ENCODE measurements at regions not wholly inside any gene's neighbourhood (a gene's known extent, or its start where the extent isn't known, plus 50 kb on each side); places are given as distances from the start of the nearest gene placed in this dataset.

GRCh38 chr6:69456086-69456485 lies 340.7 kb downstream of the LMBRD1 start:
- TF ChIP-seq CTCF (IDR thresholded peaks at IDR 0.05): no peak
- no peak for TF ChIP-seq REST (IDR thresholded peaks at IDR 0.05; ENCODE audit: insufficient read depth in 1 of 2, low read depth in 2 of 2, low read length in 1 of 2)
- no peak for TF ChIP-seq SIN3A (IDR thresholded peaks at IDR 0.05; ENCODE audit: borderline replicate concordance, insufficient read depth, low read depth, low read length)
- TF ChIP-seq POLR2AphosphoS5 (IDR thresholded peaks at IDR 0.05; ENCODE audit: low read depth, low read length): no peak
- TF ChIP-seq TCF7L2 (IDR thresholded peaks at IDR 0.05; ENCODE audit: low read depth, low read length): no peak
